ENCODE measurements at regions not wholly inside any gene's neighbourhood (a gene's known extent, or its start where the extent isn't known, plus 50 kb on each side); places are given as distances from the start of the nearest gene placed in this dataset.

DNA sequence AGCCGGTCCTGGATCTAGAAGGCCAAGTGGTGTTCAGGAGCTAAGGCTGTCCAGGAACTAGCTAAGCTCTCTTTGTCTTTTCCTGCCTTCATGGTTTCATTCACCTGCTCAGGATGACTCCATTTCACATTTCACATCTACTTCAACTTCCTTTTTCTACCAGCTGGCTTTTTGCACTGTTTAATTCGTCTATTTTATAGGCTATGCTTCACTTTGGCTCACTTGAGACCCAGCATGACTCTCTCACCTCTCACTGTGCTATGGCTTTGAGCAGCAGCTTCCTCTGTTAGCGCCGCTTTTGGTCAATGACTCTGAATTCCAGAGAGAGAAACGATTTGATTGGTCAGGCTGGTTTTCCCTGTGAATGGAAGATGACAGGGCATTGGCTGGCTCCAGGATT, 213.5 kb upstream of the CLNK start:
- peak; percentile 9 for DNase-seq (ENCODE audit: low spot score)

DNA sequence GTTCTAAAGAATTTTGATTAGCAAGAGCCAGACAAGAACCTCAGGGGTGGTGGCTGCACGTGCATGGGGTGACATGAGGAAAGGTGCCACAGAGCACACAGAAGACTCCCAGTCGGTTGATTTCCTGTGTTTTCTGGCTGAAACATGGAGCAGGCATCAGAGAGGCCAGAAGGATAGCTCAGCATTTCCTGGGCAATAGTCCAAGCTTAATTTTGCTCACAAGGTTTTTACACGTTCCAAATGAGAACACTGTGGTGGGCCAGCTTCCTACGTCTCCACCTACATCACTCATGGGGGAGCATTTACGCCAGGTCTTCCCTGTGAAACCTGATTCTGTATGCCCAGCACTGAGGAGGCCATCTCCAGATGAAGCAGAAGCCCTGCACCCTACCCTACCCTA, 212.5 kb upstream of the CLNK start:
- DNase-seq (ENCODE audit: low spot score) = no peak

DNA sequence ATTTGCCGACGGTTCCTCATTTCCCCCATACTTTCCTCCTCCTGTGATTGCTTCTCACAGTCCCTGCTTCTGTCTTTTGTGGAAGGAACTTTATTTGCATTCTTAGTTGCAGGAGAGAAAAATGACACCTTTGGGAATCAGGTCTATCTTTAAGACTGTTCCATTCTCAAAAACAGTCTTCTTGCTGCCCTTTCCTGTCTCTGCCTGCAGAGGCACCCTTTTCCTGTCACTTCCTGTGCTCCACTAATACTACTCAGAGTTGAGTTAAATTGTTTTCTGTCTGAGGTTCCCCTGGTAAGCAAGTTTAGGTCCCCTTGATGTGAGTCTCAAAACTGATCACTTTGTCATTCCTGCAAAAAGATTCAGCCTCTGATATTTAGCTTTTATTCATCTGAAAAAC, 208.8 kb upstream of the CLNK start:
- peak; percentile 39 for DNase-seq (ENCODE audit: low spot score)

DNA sequence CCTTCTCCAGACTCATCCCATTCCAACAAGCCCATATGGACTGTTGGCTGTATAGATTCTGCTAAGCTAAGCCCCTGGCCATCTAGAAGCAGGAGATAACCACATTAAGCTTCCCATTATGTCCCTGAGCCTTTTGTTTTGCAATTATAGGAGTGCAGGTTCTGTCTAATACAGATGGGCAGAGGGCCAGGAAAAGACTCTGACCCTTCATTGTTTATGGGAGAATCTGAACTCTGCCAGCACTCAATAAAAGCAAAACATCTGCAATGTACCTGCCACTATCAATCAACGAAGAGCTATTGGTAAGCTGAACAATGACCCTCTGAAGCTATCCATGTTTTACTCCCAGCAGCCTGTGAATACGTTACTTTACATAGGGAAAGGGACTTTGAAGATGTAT, 207.3 kb upstream of the CLNK start:
- DNase-seq (ENCODE audit: low spot score) = no peak

DNA sequence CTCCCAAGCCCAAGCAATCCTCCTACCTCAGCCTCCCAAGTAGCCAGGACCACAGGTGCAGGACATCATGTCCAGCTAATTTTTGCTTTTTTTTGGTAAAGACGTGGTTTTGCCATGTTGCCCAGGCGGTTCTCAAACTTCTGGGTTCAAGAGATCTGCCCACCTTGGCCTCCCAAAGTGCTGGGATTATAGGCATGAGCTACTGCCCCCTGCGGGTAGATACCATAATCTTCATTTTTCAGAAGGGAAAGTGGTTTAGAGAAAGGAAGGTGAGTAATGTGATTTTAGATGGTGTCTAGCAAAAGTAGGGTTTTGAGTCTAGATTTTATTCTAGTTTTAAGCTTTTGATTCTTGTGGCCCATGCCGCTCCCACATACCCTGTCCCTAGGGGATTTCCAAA, 205.3 kb upstream of the CLNK start:
- no peak for DNase-seq (ENCODE audit: low spot score)

DNA sequence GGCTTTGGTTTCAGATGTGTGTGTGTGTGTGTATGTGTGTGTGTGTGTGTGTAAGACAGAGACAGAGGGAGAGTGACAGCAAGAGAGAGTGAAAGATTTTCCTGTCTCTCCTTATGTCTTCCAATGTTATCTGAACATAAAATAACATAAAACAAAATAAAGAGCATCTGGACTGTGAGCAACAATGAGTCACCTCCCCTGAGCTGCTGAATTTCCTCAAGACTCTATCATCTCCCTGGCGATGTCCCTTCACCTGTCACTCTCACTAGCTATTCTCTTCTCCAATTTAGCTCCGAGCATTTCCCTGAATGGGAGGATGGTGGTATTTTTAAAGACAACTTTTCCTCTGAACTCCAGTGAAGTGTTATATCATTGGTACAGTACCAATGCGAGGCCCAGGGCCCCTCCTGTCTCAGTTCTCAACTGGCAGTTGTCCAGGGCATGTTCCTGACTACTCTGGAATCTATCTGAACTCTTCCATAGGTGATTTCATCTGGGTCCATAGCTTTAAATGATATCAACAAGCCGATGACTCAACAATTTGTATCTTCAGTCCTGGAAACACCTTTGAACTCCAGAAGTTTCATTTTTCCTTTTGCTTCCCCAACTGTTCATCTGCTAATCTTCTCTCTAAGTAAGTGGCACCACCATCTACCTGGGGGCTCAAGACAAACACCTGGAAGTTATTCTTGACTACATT, 195.0 kb upstream of the CLNK start:
- DNase-seq (ENCODE audit: low spot score) = no peak

DNA sequence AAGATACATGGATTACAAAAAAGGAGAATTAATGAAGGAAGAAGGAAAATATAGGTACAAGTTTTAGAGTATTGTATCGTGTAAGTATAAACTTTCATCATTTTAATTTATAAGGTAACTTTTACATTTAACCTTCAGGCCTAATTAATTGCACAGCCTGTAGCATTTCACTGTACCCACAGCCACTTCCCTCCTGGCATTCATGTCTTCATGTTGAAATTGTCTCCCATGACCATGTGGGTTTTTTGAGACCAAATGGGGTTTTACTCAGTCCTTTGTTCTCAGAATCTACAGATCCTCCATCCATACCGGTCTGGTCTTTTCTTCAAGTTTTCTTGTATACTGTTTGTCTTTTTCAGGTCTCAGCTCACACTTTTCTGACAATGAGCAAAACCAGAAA, 194.3 kb upstream of the CLNK start:
- no peak for DNase-seq (ENCODE audit: low spot score)

DNA sequence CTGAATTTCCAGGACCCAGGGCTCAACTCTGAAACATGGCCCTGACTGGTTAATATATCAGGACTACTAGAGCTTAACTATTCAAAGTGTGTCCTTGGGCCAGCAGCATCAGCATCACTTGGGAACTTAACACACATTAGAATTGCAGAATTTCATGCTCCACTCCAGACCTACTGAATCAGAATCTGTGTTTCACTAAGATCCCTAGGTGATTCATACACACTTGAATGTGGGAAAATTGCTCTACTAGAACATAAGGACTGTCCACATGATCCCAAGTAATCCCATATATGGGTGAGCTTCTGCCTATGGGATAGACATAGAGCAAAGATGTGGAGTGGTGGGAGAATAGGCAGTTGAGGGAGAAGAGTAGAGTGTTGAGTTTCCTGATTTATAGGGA, 192.5 kb upstream of the CLNK start:
- no peak for DNase-seq (ENCODE audit: low spot score)

DNA sequence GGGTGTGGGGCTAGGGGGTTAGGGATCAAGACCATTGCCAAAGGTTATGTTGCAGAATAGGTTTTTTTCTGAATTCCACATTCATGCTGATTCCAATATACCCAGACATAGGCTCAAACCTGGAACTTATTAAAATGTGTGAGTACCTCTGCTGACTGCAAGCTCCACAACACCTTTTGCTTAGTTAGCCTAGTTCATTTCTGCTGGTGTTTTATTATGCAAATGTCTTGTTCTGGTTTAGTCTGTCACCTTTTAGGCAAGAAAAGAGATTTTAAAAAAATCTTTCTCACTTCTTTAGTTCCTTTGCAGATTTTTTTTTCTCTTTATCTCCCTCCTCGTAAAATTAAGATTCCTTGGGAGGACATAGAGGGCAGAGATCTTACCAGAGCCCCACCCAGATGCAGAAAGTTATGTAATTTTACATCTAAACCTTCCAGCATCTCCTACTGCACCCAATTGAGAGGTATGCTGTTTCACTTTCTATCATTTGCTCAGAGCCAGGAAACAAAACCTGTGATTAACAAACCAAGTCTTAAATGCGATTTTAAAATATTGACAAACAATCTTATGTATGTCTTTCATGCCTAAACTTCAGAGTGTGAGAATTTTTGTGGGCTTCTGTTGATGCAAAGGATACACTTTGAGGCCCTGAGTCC, 190.7 kb upstream of the CLNK start:
- DNase-seq (ENCODE audit: low spot score) = no peak

DNA sequence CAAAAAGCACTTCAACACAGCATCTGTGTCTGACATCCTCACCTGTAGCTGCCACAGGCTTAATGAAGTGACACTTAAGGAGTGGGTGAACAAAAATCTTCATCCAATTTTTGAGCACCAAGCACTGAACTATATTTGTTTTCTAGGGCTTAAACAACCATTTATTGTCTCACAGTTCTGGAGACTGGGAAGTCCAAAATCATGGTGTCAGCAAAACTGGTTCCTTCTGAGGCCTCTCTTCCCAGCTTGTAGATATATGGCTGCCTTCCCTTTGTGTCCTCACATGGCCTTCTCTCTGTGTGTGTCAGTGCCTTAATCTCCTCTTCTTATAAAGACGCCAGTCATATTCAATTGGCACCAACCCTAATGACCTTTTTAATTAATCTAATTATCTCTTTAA, 189.2 kb upstream of the CLNK start:
- no peak for DNase-seq (ENCODE audit: low spot score)

DNA sequence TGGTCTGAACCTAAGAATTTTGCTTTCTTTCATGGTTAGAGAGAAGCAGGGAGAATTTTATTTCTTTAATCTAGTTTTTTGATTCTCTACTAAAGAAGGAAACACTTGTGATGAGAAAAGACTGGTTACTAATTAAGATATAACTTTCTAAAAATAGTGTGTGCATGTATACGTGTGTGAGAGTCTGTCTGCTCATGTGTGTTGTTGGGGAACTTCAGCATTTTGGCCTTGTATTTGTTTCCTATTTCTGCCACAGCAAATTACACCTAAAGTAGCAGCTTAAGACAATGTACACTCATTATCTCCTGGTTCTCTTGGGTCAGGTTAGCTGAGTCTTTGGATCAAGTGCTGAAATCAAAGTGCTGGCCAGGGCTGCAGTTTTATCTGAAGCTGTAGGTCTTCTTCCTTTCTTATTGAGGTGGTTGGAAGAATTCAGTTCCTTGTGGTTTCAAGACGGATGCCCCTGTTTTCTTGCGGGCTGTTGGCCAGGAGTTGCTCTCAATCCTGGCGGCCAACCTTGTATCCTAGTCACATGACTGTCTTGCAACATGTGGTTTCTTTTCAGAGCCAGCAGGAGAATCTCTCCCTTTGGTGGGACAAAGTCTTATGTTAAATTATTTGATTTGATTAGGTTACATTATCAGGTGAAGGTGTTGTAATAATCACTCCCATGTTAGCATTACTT, 188.4 kb upstream of the CLNK start:
- DNase-seq (ENCODE audit: low spot score) = no peak

DNA sequence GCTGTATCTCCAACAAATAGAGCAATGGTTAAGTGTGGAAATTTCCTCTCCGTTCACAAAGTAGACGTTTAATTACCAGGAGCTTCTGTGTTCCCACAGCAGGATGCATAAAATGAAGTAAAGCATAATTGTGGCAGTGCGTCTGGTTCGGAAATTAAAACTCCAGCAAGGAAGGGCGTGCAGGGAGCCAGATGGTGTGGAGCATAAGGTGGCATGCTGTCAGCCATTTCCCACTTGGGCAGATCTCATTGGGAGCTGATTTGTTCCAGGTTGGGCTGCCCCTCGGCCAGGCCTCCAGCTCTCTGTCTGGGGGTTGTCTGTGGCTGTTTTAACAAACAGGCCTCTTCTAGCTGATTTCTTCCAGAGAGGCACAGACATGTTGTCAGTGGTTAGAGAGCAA, 182.1 kb upstream of the CLNK start:
- no peak for DNase-seq (ENCODE audit: low spot score)

DNA sequence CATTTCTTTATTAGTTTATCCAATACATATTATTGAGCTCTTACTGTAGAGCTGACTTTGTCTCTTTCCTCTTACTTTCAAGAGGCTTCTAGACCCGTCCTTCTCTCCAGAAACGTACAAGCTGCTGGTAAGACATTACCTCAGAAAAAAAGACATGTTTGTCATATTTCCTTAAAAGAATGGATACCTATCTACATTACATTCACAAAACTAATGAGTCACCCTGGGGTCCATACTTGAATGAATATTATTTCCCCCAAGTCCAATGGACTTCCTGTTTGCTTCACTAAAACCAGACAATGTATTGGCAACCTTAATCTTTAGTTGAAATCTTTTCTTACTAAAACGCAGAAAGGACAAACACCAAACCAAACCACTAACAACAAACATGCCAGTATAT, 176.5 kb upstream of the CLNK start:
- no peak for DNase-seq (ENCODE audit: low spot score)

DNA sequence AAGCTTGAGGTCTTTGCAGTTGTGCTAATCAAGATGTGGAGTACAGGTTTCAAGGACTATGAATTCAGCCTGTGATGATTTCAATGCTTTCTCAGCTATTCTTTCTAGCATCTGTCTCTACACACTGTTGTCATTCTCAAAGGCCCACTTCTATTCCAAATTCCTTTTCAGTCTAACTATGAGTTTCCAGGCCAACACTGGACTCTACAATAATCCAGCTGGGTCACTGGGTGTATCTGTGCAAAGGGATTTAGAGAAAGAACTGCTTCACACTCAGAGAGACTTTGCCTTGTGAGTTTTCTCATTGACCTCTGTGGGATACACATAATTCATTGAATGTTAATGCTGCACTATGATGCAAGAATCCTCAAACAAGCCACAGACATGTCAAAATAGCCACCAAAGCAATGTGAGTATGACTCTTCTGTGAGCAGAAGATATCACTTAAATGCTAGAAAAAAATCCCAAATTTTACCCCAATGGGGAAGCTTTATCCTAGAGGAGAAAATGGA, 171.8 kb upstream of the CLNK start:
- no peak for DNase-seq (ENCODE audit: low spot score)

DNA sequence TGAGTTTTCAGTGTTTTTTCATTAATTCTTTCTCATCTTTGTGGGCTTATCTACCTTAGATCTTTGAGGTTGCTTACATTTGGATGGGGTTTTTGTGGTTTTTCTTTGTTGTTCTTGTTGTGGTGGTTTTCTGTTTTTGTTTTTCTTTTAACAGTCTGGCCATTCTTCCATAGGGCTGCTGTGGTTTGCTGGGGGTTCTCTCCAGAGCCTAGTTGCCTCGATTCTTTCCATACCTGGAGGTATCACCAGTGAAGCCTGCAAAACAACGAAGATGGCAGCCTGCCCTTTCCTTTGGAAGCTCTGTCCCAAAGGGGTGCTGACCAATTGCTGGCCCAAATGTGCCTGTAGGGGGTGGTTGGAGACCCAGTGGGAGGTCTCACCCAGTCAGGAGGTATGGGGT, 168.6 kb upstream of the CLNK start:
- DNase-seq (ENCODE audit: low spot score) = no peak

DNA sequence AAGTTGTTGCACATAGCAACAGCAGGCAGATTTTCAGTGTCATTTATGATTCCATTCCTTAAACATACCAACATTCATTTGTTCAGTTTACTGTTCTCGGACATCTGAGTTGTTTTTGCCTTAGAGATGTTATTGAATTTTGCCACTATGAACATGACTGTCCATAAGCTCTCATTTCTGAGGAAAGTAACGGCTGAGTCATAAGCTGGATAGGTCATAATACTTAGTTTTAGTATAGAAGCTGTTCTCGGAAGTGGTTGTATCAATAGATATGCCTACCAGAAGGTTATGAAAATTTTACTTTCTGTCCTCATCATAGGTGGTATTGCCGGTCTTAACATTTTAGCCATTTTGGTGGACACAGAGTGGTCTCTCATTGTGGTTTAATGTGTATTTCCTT, 157.1 kb upstream of the CLNK start:
- no peak for DNase-seq (ENCODE audit: low spot score)

DNA sequence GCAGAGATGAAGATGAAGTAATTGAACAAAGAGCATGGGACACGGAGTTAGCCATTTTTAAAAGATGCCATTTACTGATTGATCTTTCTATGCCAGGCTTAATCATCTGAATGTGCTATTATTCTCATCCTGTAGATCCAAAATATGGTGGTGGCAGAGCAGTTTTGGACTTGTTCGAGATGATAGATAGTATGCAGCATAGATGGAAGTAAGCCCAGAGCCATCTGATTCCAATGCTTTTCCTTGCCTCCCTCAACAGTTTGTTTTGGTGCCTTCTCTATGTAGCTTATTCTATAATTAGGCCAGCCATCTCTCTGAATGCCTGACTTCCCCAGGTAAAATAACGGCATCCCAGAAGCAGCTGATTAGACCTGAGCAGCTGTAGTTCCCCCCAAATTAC, 152.6 kb upstream of the CLNK start:
- no peak for DNase-seq (ENCODE audit: low spot score)

DNA sequence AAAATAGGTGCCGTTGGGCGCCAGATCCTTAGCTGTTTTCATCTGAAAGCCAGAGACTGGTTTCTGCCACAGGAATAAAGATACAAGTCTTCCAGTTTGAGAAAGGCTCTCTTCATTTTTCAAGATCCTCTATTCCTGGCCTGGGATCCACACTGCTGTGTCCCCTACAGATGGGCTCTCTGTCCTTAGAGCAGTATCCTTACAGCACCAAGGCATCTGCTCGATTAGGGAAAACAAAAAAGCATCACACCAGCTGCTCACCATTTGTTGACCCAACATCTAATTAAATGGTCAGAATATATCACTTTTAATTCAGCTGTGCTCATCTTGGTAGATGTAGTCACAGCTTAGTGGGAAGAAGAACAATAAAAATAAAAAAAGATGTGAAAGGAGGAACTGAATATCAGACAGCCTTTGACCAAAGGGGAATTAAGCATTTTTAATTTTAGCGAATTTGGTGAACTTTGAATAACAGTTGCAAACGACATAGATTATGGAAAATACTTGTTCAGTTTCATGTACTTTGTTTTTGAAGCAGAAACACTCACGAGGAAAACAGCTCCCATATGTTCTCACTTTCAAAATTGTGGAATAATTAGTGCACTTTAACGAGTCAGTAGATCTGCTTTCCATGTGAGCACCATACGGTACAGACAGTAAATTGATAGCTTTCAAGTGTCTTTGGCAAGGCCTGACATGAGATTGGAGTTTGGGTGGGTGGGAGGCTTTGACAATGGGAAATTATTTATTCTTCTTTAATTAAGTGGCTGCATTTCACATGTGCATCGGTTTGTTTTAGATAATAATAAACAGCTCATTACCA, 148.4 kb upstream of the CLNK start:
- DNase-seq (ENCODE audit: low spot score) = no peak

DNA sequence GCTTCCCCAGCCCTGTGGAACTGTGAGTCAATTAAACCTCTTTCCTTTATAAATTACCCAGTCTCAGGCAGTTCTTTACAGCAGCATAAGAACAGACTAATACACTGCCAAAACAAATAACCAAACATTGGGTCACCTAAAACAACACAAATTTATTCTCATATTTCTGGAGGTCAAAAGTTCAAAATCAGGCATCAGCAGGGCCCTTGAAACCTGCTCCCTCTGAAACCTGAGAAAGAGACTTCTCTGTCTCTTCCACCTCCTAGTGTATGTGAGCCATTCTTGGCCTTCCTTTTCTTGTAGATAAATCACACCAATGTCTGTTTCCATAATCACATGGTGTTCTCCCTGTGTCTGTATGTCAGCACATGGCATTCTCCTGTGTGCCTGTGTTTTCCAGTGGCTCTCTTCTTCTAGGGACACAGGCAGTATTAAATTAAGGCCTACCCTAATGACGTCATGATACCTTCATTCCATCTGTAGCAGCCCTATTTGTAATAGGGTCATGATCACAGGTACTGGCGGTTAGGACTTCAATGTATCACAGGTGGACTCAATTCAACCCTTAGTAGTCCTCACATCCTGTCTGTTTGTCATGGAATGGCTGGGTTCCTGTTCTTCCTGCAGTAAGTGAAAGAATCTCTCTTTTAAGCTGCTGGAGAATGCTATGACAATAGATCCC, 147.3 kb upstream of the CLNK start:
- DNase-seq (ENCODE audit: low spot score) = no peak

DNA sequence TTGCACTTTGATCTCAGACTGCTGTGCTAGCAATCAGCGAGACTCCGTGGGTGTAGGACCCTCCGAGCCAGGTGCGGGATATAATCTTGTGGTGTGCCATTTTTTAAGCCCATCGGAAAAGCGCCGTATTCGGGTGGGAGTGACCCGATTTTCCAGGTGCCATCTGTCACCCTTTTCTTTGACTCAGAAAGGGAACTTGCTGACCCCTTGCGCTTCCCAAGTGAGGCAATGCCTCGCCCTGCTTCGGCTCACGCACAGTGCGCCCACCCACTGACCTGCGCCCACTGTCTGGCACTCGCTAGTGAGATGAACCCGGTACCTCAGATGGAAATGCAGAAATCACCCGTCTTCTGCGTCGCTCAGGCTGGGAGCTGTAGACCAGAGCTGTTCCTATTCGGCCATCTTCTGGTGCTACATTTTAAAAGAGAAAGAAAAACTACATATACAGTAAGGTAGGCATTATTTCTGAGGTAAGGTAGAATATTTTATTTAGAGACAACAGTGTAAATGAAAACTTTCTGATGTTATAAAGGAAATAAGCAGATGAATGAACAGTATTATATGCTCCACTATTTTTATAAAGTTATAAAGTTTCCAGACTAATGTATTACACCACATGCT, 144.5 kb upstream of the CLNK start:
- peak; percentile 19 for DNase-seq (ENCODE audit: low spot score)

DNA sequence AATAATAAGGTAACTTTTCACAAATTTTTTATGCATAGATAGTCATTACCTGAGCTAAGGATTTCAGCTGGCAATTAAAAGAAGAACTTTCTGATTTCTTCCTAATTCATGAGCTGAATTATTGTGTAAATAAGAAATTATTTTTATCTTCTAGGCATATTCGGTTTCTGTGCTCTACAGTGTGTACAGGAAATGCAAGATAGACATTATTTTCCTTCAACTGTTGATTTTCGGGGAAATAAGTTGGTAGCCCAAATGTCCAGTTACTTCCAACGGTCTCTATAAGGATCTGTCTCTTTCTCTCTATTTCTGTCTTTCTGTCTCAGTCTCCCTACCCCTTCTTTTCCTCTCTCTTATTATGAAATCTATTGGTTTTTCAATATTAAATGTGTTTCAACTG, 137.3 kb upstream of the CLNK start:
- DNase-seq (ENCODE audit: low spot score) = no peak

DNA sequence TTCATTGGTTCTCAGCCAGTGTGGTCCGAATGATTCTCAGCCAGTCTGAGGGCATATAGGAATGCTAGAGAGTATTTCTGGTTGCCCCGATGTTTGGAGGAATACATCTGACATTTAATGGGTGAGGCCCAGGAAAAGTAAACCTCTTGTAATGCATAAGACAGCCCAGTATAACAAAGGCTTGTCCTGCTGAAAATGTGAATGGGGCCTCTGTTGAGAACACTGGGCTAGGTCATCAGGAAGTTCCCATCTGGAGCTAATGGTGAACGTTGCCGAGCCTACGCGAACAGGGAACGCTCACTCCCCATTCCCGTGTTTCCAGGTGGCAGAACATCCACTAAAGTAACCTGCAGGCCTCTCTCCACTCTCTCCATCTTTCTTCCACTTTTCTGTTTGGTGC, 132.0 kb upstream of the CLNK start:
- no peak for DNase-seq (ENCODE audit: low spot score)

Data from NAMALWA (cell line).